ENCODE measurements at regions not wholly inside any gene's neighbourhood (a gene's known extent, or its start where the extent isn't known, plus 50 kb on each side); places are given as distances from the start of the nearest gene placed in this dataset.

DNA sequence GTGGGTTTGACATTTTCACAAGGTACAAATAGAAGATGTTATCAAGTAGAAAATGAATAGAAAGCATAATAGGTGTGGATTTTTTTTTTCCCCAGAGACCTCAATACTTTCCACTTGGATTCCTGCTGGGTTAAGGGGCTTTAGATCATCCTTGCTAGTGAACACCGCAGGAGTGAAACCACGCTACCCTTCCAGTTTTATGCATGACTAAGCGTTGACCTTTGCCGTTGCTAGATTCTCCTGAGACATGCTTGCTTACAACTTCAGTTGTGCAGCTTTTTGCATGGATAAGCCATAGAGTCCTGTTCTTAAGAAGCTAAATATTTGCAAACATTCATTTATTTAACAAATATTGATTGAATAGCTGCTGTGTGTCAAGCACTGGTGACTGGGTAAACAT lies 299.7 kb upstream of the LMCD1 start:
- TF ChIP-seq, protein P1, sequence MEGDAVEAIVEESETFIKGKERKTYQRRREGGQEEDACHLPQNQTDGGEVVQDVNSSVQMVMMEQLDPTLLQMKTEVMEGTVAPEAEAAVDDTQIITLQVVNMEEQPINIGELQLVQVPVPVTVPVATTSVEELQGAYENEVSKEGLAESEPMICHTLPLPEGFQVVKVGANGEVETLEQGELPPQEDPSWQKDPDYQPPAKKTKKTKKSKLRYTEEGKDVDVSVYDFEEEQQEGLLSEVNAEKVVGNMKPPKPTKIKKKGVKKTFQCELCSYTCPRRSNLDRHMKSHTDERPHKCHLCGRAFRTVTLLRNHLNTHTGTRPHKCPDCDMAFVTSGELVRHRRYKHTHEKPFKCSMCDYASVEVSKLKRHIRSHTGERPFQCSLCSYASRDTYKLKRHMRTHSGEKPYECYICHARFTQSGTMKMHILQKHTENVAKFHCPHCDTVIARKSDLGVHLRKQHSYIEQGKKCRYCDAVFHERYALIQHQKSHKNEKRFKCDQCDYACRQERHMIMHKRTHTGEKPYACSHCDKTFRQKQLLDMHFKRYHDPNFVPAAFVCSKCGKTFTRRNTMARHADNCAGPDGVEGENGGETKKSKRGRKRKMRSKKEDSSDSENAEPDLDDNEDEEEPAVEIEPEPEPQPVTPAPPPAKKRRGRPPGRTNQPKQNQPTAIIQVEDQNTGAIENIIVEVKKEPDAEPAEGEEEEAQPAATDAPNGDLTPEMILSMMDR (IDR thresholded peaks at IDR 0.05), result no peak
- TF ChIP-seq POLR2A (IDR thresholded peaks at IDR 0.05), result no peak

Data from heart left ventricle (tissue), 13 donors.